AG04449 (cell line): ENCODE measurements at regions not wholly inside any gene's neighbourhood (a gene's known extent, or its start where the extent isn't known, plus 50 kb on each side); places are given as distances from the start of the nearest gene placed in this dataset.

Experiments
- CTCF ChIA-PET: fragments of 350-600 bp; formaldehyde crosslinking; extraction: SDS; loops from one replicate; lab custom pipeline; 2021; ENCODE audit warnings: antibody characterized with exemption; lab: Yijun Ruan, JAX
- POLR2A ChIA-PET: fragments of 400-600, 350-600 bp; formaldehyde crosslinking; extraction: SDS; loops from one replicate; lab custom pipeline; 2020; ENCODE audit warnings: antibody characterized with exemption, inconsistent platforms; lab: Yijun Ruan, JAX
- DNase-seq: peaks from one replicate; pipeline ENCODE4 v3.0.0-alpha.2; 2010; ENCODE audit warnings: low read depth, low spot score
- H3K4me3 ChIP-seq: 2 replicates; pipeline ENCODE4 v1.5.1; 2011; ENCODE audit warnings: low read depth, mild to moderate bottlenecking, control low read depth, low read length
- TF ChIP-seq, protein P1 (sequence below): IDR thresholded peaks from one replicate; pipeline ENCODE4 v1.5.1; 2011; ENCODE audit warnings: mild to moderate bottlenecking, moderate library complexity, low read length, control low read depth, inconsistent platforms; ENCODE audit not compliant: insufficient read depth; ENCODE audit errors: missing control alignments

DNA sequence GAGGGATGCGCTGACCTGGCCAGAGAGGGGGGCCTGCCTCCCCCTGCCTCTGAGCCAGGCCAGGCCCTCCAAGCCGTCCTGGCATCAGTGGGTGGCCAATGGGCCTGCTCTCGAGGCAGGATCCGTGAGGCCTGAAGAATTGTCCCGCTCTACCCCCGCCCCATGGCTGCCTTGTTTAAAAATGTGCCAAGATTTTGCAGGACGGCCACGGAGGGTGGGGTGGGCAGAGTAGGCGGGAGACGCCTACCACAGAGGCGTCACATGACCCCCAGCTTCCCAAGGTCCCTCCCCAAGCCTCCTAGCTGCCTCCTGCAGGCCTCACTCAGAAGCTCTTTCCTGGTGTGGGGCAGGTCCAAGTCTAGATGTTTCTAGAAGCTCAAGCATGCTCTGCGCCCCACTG, 69.5 kb downstream of the ENGASE start:
- ChIA-PET CTCF (no interaction called here), POLR2A (no interaction called here)
- no peak for DNase-seq
- TF ChIP-seq, protein P1, sequence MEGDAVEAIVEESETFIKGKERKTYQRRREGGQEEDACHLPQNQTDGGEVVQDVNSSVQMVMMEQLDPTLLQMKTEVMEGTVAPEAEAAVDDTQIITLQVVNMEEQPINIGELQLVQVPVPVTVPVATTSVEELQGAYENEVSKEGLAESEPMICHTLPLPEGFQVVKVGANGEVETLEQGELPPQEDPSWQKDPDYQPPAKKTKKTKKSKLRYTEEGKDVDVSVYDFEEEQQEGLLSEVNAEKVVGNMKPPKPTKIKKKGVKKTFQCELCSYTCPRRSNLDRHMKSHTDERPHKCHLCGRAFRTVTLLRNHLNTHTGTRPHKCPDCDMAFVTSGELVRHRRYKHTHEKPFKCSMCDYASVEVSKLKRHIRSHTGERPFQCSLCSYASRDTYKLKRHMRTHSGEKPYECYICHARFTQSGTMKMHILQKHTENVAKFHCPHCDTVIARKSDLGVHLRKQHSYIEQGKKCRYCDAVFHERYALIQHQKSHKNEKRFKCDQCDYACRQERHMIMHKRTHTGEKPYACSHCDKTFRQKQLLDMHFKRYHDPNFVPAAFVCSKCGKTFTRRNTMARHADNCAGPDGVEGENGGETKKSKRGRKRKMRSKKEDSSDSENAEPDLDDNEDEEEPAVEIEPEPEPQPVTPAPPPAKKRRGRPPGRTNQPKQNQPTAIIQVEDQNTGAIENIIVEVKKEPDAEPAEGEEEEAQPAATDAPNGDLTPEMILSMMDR, result no peak
- H3K4me3 ChIP-seq, result no peak overlapping the region

DNA sequence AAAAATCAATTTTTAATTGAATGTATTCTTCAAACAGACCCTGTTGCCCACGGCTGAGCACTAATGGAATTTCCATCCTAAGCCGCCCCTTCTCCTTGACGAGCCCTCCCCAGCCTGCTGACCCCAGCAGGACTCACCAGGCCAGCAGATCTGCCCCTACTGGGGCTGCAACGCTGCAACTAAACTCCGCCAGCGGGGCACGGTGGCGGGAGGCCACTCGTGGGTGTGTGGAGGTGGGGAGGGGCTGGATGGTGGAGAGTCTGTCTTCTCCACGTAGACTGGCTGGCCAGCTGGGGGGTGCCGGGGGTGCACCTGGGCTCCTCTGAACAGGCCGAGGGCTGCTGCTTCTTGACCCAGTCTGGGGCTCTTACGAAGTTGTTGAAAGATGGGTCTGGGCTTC, 67.8 kb downstream of the ENGASE start:
- ChIA-PET CTCF (no interaction called here), POLR2A (no interaction called here)
- no peak for DNase-seq
- H3K4me3 ChIP-seq, result no peak overlapping the region
- TF ChIP-seq, protein P1, result no peak

DNA sequence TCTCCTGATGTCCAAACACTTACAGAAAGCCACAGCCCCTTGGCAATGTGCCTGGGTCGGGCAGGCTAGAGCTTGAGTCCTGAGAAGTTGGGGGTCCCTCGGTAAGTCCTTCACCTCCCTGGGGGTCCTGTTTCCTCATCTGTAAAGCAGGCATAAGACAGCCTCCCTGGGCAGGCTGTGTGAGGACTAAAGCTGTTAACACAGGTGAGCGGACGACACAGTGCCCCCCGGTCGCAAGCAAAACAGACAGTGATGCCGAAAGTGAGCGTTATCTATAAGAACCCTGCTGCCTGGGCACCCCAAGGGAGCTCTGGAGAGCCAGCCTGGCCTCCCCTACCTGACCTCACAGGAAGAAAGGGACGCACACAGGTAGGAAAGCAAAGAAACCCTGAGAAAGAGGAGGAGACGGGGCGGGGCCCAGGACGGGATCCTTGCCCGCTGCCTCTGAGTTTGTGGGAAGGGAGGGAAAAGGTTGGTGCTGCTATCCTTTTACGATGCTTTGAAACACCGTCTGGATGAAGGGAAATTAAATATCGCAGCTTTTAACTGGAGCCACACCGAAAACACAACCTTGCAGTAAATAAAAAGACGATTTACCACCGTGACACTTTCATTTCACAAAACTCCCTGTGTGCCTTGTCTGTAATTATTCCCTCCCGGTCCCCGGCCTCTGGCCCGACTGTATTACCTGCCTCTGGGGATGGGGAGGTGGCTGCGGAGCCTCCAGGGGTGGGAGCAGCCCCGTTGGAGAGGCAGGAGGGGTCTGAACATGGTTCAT, 67.1 kb downstream of the ENGASE start:
- DNase-seq, result no peak
- POLR2A ChIA-PET, result no interaction called here
- CTCF ChIA-PET, result no interaction called here

DNA sequence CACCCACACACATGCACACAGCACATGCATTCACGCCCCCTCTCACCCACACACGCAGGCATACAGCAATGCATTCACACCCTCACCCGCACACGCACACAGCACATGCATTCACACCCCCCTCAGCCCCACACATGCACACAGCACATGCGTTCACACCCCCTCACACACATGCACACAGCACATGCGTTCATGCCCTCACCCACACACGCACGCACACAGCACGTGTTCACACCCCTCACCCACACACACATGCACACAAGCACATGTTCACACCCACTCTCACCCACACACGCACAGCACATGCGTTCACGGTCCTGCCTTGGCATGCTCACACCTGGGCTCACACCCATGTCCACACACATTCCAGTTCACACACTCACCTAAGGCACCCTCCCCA, 64.2 kb downstream of the ENGASE start:
- no peak for DNase-seq
- CTCF ChIA-PET, result no interaction called here
- no peak overlapping the region for H3K4me3 ChIP-seq
- POLR2A ChIA-PET, result no interaction called here
- TF ChIP-seq, protein P1, result no peak

More for the DNA sequence above, 67.1 kb downstream of the ENGASE start:
- TF ChIP-seq, protein P1, result no peak
- H3K4me3 ChIP-seq, result no peak overlapping the region

DNA sequence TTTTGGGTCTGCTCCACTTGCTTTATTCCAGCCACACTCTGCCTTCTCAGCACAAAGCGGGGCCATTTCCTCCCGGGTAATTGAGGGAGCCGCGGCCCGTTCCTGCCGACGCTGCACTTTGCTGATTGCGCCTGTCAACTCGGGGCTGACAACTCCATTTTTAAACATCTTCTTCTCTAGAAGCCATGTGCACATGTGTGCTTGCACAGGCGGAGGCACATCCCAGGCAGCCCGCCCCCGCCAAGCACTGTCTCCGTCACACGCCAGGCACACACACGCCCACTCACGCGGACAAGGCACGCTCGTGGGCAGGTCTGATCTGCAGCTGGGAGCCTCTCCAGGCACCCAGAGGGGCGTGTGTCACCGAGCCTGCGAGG, 63.2 kb downstream of the ENGASE start:
- POLR2A ChIA-PET, result no interaction called here
- H3K4me3 ChIP-seq, result no peak overlapping the region
- TF ChIP-seq, protein P1, result no peak
- CTCF ChIA-PET, result no interaction called here
- DNase-seq, result no peak

DNA sequence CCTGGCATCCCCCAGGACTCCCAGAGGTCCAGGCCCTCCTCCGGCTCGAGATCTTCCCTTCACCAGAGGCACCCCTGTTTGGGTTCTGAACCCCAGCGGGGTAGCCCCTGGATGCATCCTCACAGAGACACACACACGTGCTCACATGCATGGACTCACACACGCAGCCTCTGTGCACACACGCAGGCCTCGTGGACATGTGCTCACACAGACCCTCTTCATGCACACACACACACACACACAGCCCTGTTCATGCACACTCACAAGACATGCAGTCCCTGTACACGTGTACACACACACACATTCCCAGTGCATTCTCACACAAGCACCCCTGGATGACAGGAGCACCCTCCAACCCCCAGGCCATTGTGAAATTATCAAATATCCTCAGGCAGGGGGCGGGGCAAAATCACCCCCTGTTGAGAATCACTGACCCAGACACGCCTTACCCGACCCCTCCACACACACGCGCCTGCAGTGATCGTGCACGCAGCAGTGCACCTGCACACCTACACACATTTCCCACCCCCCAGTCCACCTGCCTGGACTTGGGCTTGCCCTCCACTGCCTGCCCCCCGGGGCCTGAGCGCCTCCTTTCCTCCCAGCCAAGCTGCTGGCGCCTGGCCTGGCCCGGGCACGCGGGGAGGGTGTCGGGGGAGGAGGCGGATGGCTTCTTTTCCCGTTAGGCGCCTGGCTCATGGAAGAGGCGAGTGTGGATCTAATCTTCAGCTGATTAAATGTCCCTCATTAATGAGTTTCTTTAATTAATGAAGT, 62.6 kb downstream of the ENGASE start:
- ChIA-PET CTCF (no interaction called here), POLR2A (no interaction called here)
- no peak for DNase-seq
- no peak overlapping the region for H3K4me3 ChIP-seq
- TF ChIP-seq, protein P1, result no peak
